ENCODE measurements at regions not wholly inside any gene's neighbourhood (a gene's known extent, or its start where the extent isn't known, plus 50 kb on each side); places are given as distances from the start of the nearest gene placed in this dataset.
A peak's percentile ranks its signal among the peaks of the same experiment; 100 is the strongest.
"Not testable (repeated sequence)": the region's sequence is repeated elsewhere in the genome, so short reads cannot be mapped to it uniquely, and the experiment has no call there.

- DNase-seq (ENCODE audit: low read depth) = no peak
Observed at GRCh38 chr10:9111976-9112375, 1057.5 kb downstream of the GATA3 start.

GRCh38 chr10:9126728-9127127 is 1072.2 kb downstream of the GATA3 start:
- no peak for DNase-seq (ENCODE audit: low read depth)

- no peak for DNase-seq (ENCODE audit: low read depth)
Observed at GRCh38 chr10:9137368-9137767, 1082.9 kb downstream of the GATA3 start.

- not testable (repeated sequence) for DNase-seq (ENCODE audit: low read depth)
Observed at GRCh38 chr10:9138829-9139228, 1084.3 kb downstream of the GATA3 start.

GRCh38 chr10:9140373-9140772 is 1085.9 kb downstream of the GATA3 start:
- no peak for DNase-seq (ENCODE audit: low read depth)

GRCh38 chr10:9147475-9147874 is 1093.0 kb downstream of the GATA3 start:
- DNase-seq (ENCODE audit: low read depth) = no peak

GRCh38 chr10:9149134-9149533 is 1094.6 kb downstream of the GATA3 start:
- DNase-seq (ENCODE audit: low read depth) = no peak

- not testable (repeated sequence) for DNase-seq (ENCODE audit: low read depth)
Observed at GRCh38 chr10:9153057-9153456, 1098.6 kb downstream of the GATA3 start.

- DNase-seq (ENCODE audit: low read depth) = no peak
Observed at GRCh38 chr10:9157656-9158055, 1103.2 kb downstream of the GATA3 start.

GRCh38 chr10:9158675-9159074 is 1104.2 kb downstream of the GATA3 start:
- no peak for DNase-seq (ENCODE audit: low read depth)

- DNase-seq (ENCODE audit: low read depth) = no peak
Observed at GRCh38 chr10:9160275-9160674, 1105.8 kb downstream of the GATA3 start.

GRCh38 chr10:9163699-9164098 is 1109.2 kb downstream of the GATA3 start:
- DNase-seq (ENCODE audit: low read depth) = no peak

GRCh38 chr10:9166770-9167169 is 1112.3 kb downstream of the GATA3 start:
- no peak for DNase-seq (ENCODE audit: low read depth)

- DNase-seq (ENCODE audit: low read depth) = no peak
Observed at GRCh38 chr10:9172276-9172675, 1117.8 kb downstream of the GATA3 start.

- no peak for DNase-seq (ENCODE audit: low read depth)
Observed at GRCh38 chr10:9175200-9175599, 1120.7 kb downstream of the GATA3 start.

- DNase-seq (ENCODE audit: low read depth) = not testable (repeated sequence)
Observed at GRCh38 chr10:9183197-9183880, 1128.9 kb downstream of the GATA3 start.

GRCh38 chr10:9188022-9188810 is 1133.7 kb downstream of the GATA3 start:
- no peak for DNase-seq (ENCODE audit: low read depth)

GRCh38 chr10:9189448-9189847 is 1135.0 kb downstream of the GATA3 start:
- DNase-seq (ENCODE audit: low read depth) = no peak

- DNase-seq (ENCODE audit: low read depth) = no peak
Observed at GRCh38 chr10:9193120-9193519, 1138.6 kb downstream of the GATA3 start.

- DNase-seq (ENCODE audit: low read depth) = no peak
Observed at GRCh38 chr10:9195385-9195784, 1140.9 kb downstream of the GATA3 start.

- DNase-seq (ENCODE audit: low read depth) = no peak
Observed at GRCh38 chr10:9198611-9199010, 1144.1 kb downstream of the GATA3 start.

- no peak for DNase-seq (ENCODE audit: low read depth)
Observed at GRCh38 chr10:9205558-9205957, 1151.1 kb downstream of the GATA3 start.

- peak; percentile 63 for DNase-seq (ENCODE audit: low read depth)
Observed at GRCh38 chr10:9209105-9209798, 1154.8 kb downstream of the GATA3 start.

Data from stimulated activated CD8-positive, alpha-beta memory T cell treated with anti-CD3 and anti-CD28 coated beads, Interleukin-15, amount 100 ng/mL, for 24 hours (primary cell).